GM23338 (cell line): ENCODE measurements at regions not wholly inside any gene's neighbourhood (a gene's known extent, or its start where the extent isn't known, plus 50 kb on each side); places are given as distances from the start of the nearest gene placed in this dataset.

ENCODE experiments used
- CREB1 ChIP-seq: fragments of 250-450 bp; sonication (Bioruptor Pico); IDR thresholded peaks from 2 replicates; pipeline ENCODE4 v1.5.0; 2020; ENCODE audit warnings: low read depth, mild to moderate bottlenecking, moderate library complexity
- CTCF ChIP-seq, 2 experiments: fragments of 200-600 bp in 1 of 2; sonication (generic) in 1 of 2; conservative IDR thresholded peaks; 2 replicates each; pipeline versions ENCODE4 v1.5.1 to v1.6.1; 2016 to 2017; ENCODE audit warnings: antibody characterized with exemption in 2 of 2, low read depth in 2 of 2, mild to moderate bottlenecking in 2 of 2, moderate library complexity in 1 of 2
- ETS1 ChIP-seq: IDR thresholded peaks from 2 replicates; pipeline ENCODE4 v1.6.1; 2016; ENCODE audit warnings: antibody characterized with exemption
- EZH2 ChIP-seq: fragments of 200-600 bp; sonication (generic); IDR thresholded peaks from one replicate; pipeline ENCODE4 v1.8.0; 2017; ENCODE audit warnings: antibody characterized with exemption, mild to moderate bottlenecking, low read depth; ENCODE audit not compliant: unreplicated experiment
- EZH2phosphoT487 ChIP-seq: fragments of 200-600 bp; sonication (generic); IDR thresholded peaks from one replicate; pipeline ENCODE4 v1.8.1; 2018; ENCODE audit warnings: antibody characterized with exemption; ENCODE audit not compliant: unreplicated experiment
- JUNB ChIP-seq: IDR thresholded peaks from one replicate; pipeline ENCODE4 v1.6.1; 2016; ENCODE audit warnings: antibody characterized with exemption; ENCODE audit not compliant: unreplicated experiment
- NANOG ChIP-seq: IDR thresholded peaks from 2 replicates; pipeline ENCODE4 v1.6.1; 2016; ENCODE audit warnings: antibody characterized with exemption, borderline replicate concordance
- POLR2AphosphoS5 ChIP-seq: IDR thresholded peaks from 2 replicates; pipeline ENCODE4 v1.6.1; 2016; ENCODE audit warnings: antibody characterized with exemption, low read depth
- REST ChIP-seq: IDR thresholded peaks from one replicate; pipeline ENCODE4 v1.6.1; 2018; ENCODE audit warnings: antibody characterized with exemption; ENCODE audit not compliant: unreplicated experiment
- ZNF114 ChIP-seq: fragments of 250-450 bp; sonication (Bioruptor Pico); IDR thresholded peaks from 2 replicates; pipeline ENCODE4 v1.5.0; 2020; ENCODE audit warnings: mild to moderate bottlenecking, moderate library complexity
- ZNF331 ChIP-seq: fragments of 250-450 bp; sonication (Bioruptor Pico); IDR thresholded peaks from 2 replicates; pipeline ENCODE4 v1.5.0; 2020; ENCODE audit warnings: low read depth, mild to moderate bottlenecking, moderate library complexity

- TF ChIP-seq CTCF (conservative IDR thresholded peaks at IDR 0.05; ENCODE audit: low read depth in 2 of 2) (no peak), EZH2phosphoT487 (no peak), REST (no peak), EZH2 (no peak), POLR2AphosphoS5 (no peak), NANOG (no peak), ZNF114 (no peak), JUNB (no peak), CREB1 (CRISPR knock-in tag) (no peak), ETS1 (no peak), ZNF331 (CRISPR knock-in tag) (no peak)
Measured at GRCh38 chr9:88053856-88054501, 79.6 kb upstream of the CDK20 start.
